GM21423 (cell line): ENCODE measurements at regions not wholly inside any gene's neighbourhood (a gene's known extent, or its start where the extent isn't known, plus 50 kb on each side); places are given as distances from the start of the nearest gene placed in this dataset.

Experiments
- ATAC-seq: cut with Tn5 transposase; IDR thresholded peaks from one replicate; pipeline ENCODE4 v1.9.1; 2021; ENCODE audit warnings: mild to moderate bottlenecking, moderate library complexity; ENCODE audit not compliant: unreplicated experiment

DNA sequence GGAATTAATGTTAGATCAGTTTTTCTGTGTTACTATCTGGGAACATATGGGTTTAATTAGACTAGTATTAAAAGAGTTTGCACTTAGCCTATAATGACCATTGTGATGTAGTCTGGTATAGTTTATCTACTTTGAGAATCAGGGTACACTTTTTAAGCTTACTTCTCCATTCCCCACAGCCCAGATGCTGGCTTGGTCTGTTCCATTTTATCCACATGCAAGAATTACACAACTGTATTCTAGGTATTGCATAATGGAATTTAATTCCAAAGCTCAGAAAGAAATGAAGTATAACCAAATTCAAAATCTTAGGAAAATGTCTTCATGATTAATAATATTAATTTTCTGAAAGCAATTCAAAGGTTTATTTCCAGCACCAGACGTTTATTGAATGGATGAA lies 122.2 kb upstream of the PDGFD start:
- no peak for ATAC-seq

DNA sequence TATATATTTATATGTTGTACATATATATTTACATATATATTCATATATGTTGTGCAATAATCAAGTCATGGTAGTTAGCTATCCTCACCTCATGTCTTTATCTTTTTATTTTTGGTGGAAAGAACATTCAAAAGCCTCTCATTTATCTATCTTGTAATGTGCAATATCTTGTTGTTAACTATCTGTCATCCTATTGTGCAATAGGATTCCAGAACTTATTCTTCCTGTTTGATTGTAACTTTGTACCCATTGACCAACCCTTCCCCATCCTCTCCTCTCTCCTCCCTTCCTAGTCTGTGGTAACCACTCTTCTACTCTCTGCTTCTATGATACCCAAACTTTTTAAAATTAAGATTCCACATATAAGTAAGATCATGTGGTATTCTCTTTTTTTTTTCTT lies 115.6 kb upstream of the PDGFD start:
- no peak for ATAC-seq

DNA sequence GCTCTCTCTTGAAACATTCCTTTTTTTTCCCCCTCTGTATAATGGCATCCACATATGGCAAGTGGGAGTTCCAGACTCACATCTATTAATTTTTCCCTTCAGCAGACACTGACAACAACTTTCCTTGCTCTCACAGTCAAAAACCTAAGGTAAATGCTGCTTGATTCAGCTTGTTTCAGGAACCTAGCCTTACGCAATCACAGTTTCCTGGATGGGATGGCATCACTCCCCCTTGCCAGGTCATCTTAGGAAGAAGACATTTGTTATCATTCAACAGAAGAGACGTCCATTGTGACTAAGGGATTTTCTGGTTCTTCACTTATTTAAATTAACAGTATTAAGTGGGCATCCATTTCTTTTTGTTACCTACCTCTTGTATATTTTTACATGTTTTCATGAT lies 112.0 kb upstream of the PDGFD start:
- no peak for ATAC-seq

DNA sequence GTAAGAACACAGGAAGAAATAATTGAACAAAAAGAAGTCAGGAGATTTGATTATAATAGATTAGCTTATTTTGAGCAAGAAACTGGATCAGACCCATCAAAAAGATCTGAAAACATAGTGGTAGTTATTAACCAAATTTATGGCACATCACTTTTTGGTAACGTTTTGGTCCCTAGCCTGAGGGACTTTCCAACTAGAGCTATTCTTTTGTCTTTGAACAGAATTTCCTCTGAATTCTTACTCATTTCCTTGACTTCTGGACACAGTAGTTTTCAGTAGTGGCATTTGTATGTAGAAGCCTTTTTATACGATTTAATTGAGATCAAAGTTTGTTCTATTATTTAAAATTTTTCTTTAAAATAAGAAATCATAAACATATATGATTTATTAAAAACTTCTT lies 96.5 kb upstream of the PDGFD start:
- no peak for ATAC-seq

DNA sequence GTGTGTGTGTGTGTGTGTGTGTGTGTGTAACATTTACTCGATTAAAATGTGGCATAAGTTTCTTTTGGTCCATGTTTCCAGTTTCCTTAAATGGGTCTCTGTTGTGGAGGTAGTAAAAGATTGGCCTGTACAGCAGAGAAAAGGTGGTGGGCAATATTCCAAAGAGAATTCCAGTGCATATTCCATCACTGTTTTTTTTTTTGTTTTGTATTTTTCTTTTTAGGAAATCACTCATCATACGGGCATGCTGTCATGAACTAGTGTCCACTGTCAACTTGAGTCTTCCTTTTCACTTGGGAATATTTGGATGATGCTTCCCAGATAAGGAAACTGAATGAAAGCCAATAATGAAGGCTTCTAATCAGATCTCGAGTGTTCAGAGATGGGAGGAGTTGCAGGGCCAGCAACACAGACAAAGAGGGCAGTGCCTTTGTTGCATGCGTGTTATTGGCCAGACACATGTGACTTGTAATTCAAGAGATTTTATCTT lies 95.2 kb upstream of the PDGFD start:
- no peak for ATAC-seq

DNA sequence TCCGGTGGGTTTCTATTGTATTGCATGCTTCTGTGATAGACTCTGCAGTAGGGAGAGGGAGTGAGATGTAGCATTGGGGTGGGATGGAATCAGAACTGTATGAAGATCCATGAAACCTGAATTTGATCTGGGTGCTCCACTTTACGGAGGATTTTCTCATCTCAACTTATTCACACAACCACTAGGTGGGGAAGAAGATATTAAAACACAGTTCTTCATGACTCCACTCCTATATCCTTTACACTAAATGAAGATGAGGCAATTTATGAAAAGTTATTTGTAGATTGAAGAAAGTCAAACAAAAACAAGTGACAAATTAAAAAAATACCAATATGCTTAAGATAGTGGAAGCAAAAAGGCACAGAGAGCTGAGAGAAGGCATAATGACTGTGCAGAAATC lies 92.6 kb upstream of the PDGFD start:
- no peak for ATAC-seq

DNA sequence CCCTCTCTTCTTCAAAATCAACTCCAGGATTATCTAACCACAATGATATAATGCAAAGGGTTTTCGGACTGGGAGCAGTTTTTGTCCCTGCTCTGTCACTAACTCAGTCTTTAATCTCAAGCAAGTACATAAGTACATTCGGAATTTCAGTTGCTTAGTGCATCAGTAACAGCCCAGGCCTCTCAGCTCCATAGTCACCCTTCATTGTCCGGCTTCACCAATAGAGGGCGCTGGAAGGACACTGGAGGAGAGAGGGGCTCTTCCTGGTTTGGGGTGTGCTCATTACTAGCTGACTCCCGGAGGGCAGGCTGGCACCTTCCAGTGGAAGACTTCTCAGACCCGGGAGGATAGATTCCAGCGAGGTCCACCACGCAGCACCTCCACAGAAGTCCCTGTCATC lies 90.4 kb upstream of the PDGFD start:
- ATAC-seq: peak; percentile 79

DNA sequence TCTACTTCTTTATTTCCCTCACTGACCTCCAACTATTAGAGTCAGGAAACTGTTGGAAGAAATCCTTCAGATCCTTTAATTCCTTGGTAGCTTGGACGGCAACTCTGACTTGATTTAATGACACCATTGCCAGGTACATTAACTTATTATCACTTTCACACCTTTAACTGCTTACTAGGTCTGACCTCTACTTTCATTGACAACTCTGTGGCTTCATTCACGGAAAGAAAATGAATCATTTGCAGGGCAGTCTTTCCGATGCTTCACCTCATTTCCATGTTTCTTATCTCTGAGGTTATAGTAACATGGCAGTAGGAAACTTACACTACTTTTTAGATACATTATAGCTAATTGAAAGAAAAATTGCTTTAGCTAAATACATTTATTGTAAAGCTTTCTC lies 82.6 kb upstream of the PDGFD start:
- no peak for ATAC-seq

DNA sequence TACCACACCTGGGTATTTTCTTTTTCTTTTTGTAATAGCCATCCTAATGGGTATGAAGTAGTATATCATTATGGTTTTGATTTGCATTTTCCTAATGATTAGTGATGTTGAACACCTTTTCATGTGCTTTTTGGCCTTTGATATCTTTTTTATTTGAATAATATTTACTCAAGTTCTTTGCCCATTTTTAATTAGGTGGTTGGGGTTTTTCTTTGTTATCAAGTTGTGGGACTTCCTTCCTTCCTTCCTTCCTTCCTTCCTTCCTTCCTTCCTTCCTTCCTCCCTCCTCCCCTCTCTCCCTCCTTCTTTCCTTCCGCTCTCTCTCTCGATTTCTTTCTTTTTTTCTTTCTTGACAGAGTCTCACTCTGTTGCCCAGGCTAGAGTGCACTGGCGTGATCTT lies 75.0 kb upstream of the PDGFD start:
- no peak for ATAC-seq

DNA sequence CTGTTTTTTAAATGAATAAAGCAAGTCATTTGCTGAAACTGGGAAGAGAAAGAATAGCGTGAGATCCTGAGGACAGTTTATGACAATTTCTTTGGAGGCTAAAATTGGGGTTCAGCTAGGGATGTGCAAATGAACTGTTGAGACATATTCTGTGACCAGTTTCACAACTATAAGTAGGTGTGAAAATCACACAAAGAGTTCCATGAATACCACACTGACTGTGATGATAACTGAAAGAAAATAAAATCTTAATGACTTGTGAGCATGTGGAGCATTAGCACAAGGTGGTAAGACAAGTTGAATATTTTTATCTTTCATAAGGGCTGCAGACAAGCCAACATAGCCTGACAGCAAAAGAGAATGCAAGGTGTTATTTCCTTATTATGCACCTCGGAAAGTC lies 61.1 kb upstream of the PDGFD start:
- ATAC-seq: no peak

DNA sequence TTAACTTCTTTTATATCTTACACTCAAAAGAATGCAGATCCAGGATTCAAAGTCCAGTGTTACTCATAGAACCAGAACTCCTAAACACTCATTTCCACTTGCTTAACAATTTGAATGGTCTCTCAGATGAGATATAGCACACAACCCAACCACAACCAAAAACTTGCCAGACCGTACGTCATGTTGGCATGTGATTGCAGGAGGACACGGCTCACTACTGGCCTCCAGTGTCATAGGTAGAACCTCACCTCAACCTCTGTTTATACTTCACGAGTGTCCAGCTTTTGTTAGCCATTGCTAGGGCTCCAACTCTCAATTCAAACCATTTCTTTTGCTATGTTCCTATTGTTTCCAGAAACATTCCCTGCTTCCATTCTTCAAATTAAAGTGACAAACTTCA lies 58.5 kb upstream of the PDGFD start:
- ATAC-seq: no peak

DNA sequence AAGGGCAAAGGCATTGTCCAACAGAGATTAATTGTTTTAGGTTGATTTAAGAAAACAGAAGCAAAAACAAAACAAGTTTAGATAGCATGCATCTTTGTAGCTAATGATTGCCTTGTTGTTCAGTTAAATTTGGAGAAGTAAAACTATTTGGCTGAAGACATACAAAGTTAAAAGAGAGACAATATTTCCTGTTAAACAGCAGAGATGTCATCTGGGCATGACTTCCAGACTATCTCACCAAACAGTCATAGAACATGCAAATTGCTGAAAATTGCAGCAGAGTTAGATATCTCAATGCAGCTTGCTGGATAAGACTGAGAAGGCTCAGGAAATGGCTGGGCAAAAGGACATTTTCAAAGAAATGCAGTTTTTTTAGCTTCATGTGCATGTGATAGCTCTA lies 57.5 kb upstream of the PDGFD start:
- no peak for ATAC-seq

DNA sequence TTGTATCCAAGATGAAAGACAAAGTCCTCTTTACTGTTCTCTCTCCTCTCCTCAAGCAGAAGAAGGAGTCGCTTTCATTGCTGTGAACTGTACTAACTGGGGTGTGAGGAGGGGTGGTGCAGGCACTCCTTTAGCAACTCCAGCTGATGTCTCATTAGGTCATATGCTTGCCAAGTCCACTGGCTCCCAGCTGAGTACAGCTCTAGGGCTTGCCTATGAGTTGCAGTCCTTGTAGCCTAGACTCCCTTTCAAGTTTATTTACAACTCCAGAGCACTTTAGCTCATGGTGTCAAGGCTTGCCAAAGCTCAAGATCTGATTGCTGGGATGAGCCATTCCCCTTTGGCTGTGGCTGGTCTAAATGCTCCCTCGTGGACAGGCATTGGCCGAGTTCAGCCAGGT lies 55.1 kb upstream of the PDGFD start:
- ATAC-seq: no peak

DNA sequence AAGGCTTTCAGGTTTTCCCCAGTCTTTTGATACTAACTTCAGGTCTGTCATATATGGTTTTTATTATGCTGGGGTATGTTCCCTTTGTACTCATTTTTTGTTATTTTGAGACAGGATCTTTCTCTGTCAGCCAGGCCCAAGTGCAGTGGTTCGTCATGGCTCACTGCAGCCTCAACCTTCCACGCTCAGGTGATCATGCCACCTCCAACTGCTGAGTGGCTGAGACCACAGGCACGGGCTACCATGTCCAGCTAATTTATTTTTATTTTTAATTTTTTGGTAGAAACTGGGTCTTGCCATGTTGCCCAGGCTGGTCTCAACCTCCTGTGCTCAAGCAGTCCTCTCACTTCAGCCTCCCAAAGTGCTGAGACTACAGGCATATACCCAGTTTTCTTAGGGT lies 50.6 kb upstream of the PDGFD start:
- no peak for ATAC-seq
